ENCODE measurements at regions not wholly inside any gene's neighbourhood (a gene's known extent, or its start where the extent isn't known, plus 50 kb on each side); places are given as distances from the start of the nearest gene placed in this dataset.

GRCh38 chr13:22427066-22427465 is 753.7 kb upstream of the SGCG start:
- H4K8ac ChIP-seq (ENCODE audit: low read depth in 2 of 2, low read length in 2 of 2), result no peak overlapping the region
- H2AK5ac ChIP-seq (ENCODE audit: low read depth, low read length), result no peak overlapping the region
- H2BK20ac ChIP-seq (ENCODE audit: low read depth, low read length), result no peak overlapping the region
- DNase-seq (no peak), ATAC-seq (ENCODE audit: low read depth) (no peak)
- no peak overlapping the region for H3K18ac ChIP-seq (ENCODE audit: low read depth, low read length)
- in situ Hi-C loops (cut with MboI; ENCODE audit: low sequenced_read_pairs), result no loop called here
- no peaks in the 10 kb centered on the region for H3K27me3 ChIP-seq (ENCODE audit: control insufficient read depth, insufficient read depth, low read length)
- TF ChIP-seq NFE2L2 (IDR thresholded peaks at IDR 0.05; ENCODE audit: low read depth, low read length) (no peak), ELK1 (IDR thresholded peaks at IDR 0.05; ENCODE audit: borderline replicate concordance, low read depth, low read length) (no peak), RCOR1 (IDR thresholded peaks at IDR 0.05; ENCODE audit: insufficient replicate concordance, low read length) (no peak), BHLHE40 (IDR thresholded peaks at IDR 0.05; ENCODE audit: low read depth, low read length) (no peak), MAZ (IDR thresholded peaks at IDR 0.05; ENCODE audit: borderline replicate concordance, low read depth, low read length) (no peak), MAFK (IDR thresholded peaks at IDR 0.05; ENCODE audit: low read depth, low read length) (no peak), CTCF (conservative IDR thresholded peaks at IDR 0.05; ENCODE audit: low read depth, low read length) (no peak)
- H3K4me2 ChIP-seq (ENCODE audit: low read depth, low read length), result no peak overlapping the region
- H4K20me1 ChIP-seq (ENCODE audit: insufficient read depth, low read length), result no peaks in the 10 kb centered on the region
- H2BK120ac ChIP-seq (ENCODE audit: low read depth, low read length), result no peak overlapping the region
- H3K23ac ChIP-seq (ENCODE audit: low read depth, low read length), result no peak overlapping the region
- intact Hi-C loops (cut with micrococcal nuclease), result no loop called here
- H2AFZ ChIP-seq (replicated peaks; ENCODE audit: low read length, poor library complexity), result no peak overlapping the region
- ChIA-PET POLR2A (ENCODE audit: unreplicated experiment) (no interaction called here), CTCF (no interaction called here)
- no peak overlapping the region for H2BK5ac ChIP-seq (ENCODE audit: low read depth, low read length, poor library complexity, severe bottlenecking)
- no peak overlapping the region for H3K27ac ChIP-seq (ENCODE audit: insufficient read depth, low read length)
- no peak overlapping the region for H4K91ac ChIP-seq (ENCODE audit: insufficient read depth, low read depth, low read length)
- dilution Hi-C loops (cut with HindIII; ENCODE audit: low sequenced_read_pairs, unreplicated experiment), result no loop called here
- no peaks in the 10 kb centered on the region for H3K36me3 ChIP-seq (ENCODE audit: control insufficient read depth, insufficient read depth, low read length)
- H4K5ac ChIP-seq (ENCODE audit: low read depth, low read length), result no peak overlapping the region
- no peak overlapping the region for H3K56ac ChIP-seq (ENCODE audit: extremely low read depth, insufficient read depth, low read length)
- 100% methylated on average over 2 of the region's 3 CpGs; no CpG with 5 or more reads in 1 of the 2 experiments for WGBS, 2 experiments (ENCODE audit: extremely low coverage in 2 of 2, insufficient read length in 1 of 2)
- H2BK15ac ChIP-seq (ENCODE audit: low read depth, low read length), result no peak overlapping the region
- no peaks in the 10 kb centered on the region for H3K4me1 ChIP-seq (ENCODE audit: control insufficient read depth, insufficient read depth, low read length)
- no peak overlapping the region for H3K4me3 ChIP-seq (ENCODE audit: insufficient read depth, low read depth, low read length)
- BruUV-seq (replicated peaks), result no TSS peak
- no peaks in the 10 kb centered on the region for H3K9me1 ChIP-seq (ENCODE audit: insufficient read depth, low read length)
- no peak overlapping the region for H3K14ac ChIP-seq (replicated peaks; ENCODE audit: low read depth, low read length)
- H3K4ac ChIP-seq (ENCODE audit: low read depth, low read length), result no peak overlapping the region
- no peak overlapping the region for H2AK9ac ChIP-seq (replicated peaks; ENCODE audit: low read depth, low read length, poor library complexity)
- H3K9me3 ChIP-seq (ENCODE audit: control insufficient read depth, insufficient read depth, low read length), result peaks cover 9% of the 10 kb centered on the region; the same call in 1 of the 2 replicates
- no peaks in the 10 kb centered on the region for H3K79me1 ChIP-seq (ENCODE audit: low read depth in 1 of 2, low read length in 2 of 2)
- no peak overlapping the region for H3K9ac ChIP-seq (ENCODE audit: low read depth, low read length)
